ENCODE measurements at regions not wholly inside any gene's neighbourhood (a gene's known extent, or its start where the extent isn't known, plus 50 kb on each side); places are given as distances from the start of the nearest gene placed in this dataset.
A peak's percentile ranks its signal among the peaks of the same experiment; 100 is the strongest.
"Not testable (repeated sequence)": the region's sequence is repeated elsewhere in the genome, so short reads cannot be mapped to it uniquely, and the experiment has no call there.

DNA sequence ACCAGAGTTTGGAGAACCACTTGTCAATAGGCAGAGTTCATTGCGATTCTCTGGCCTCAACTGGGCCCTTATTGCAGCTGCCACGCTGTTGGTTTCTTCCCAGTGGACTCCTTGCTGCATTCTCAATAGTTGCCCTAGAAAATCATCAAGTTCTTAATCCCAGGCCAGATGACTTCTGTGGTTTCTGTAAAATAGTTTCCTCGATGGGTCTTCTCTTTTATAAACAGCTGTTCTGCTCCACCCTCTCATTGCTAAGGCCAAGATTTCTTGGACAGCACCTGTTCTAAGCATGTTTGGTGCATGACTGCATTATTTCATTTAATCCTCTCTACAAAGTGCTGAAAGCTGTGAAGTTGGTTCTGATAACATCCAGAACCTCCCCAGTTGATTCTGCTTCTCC lies 131.0 kb downstream of the BCL2L11 start:
- no peak for DNase-seq (ENCODE audit: low read depth)

DNA sequence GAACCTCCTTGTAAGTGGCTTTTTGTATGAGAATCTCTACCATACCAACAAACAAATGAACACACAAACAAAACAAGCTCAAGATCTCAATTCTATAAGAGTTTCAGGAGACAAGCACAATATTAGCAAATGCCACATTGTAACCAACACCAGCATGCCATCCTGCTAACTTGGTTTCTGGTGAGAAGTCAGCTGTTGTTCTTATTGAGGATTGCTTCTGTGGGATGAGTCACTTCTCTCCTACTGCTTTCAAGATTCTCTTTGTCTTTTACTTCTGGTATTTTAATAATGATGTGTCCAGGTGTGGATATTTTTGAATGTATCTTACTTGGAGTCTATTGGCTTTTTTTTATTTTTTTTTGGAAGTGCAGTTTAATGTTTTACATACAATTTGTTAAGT lies 131.7 kb downstream of the BCL2L11 start:
- peak; percentile 30 for DNase-seq (ENCODE audit: low read depth)

DNA sequence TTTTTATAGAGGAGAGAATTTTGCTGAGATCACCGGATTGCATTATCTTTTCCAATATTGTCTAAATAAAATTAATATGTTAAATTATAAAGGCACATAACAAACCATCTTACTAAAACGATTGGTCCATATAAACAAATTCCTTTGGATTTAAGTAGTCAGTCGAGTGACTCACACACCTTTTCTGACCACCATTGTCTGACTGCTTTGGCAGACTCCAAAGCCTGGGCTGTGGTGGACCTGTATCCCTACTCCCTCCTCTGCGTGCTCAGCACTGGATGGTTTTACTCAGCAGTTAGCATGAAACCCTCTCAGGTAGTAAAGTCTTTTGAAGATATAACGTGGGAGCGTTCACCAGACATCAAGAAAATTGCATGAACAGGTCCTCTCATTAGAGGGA lies 134.2 kb downstream of the BCL2L11 start:
- not testable (repeated sequence) for DNase-seq (ENCODE audit: low read depth)

DNA sequence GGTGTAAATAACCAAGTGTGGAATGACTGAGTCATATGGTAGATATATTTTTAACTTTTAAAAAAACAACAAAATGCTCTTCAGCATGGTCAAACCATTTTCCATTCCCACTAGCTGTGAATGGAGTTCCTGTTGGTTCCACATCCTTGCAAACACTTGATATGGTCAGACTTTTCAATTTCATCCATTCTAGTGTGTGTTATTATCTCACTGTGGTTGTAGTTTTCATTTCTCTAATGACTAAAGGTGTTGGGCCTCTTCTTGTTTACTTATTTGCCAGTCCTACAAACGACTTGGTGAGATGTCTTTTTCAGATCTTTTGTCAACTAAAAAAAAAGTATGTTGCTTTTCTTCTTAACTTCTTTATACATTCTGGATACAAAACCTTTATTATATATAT lies 135.9 kb downstream of the BCL2L11 start:
- not testable (repeated sequence) for DNase-seq (ENCODE audit: low read depth)

DNA sequence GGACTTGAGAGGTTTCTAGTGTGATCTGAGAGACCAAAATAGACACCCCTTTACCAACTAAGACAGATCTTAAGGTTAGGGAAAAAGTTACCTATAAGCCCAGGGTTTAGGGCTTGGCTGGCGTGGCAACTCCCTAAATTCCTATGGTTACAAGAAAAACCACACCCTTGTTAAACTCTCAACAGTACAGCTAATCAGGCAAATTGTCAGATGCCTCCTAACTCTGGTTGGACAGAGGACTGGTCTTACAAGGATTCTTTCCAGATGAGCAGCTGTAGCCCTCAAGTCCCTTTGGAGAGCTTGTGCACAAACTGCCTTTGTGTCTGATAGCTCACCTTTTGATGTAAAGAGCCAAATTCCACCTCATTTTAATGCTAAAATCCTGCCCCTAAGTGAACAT lies 136.9 kb downstream of the BCL2L11 start:
- not testable (repeated sequence) for DNase-seq (ENCODE audit: low read depth)

DNA sequence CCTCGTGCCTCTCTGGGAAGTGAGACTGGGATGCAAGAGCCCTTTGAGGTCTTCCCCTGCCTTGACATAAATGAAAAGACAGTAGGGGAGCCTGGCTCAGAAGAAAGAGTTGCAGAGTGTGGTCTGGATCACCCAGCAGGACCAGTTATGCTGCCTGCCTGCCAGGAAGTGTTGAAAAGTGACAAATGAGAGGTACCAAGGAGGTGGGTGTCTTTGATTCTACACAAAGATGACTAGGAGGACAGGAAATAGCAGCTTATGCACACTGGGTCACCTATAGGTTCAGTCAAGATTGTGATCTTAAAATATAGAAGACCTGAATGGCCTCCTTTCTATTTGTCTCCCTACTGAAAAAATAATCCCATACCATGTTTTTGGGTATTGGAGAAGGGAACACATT lies 137.6 kb downstream of the BCL2L11 start:
- not testable (repeated sequence) for DNase-seq (ENCODE audit: low read depth)

DNA sequence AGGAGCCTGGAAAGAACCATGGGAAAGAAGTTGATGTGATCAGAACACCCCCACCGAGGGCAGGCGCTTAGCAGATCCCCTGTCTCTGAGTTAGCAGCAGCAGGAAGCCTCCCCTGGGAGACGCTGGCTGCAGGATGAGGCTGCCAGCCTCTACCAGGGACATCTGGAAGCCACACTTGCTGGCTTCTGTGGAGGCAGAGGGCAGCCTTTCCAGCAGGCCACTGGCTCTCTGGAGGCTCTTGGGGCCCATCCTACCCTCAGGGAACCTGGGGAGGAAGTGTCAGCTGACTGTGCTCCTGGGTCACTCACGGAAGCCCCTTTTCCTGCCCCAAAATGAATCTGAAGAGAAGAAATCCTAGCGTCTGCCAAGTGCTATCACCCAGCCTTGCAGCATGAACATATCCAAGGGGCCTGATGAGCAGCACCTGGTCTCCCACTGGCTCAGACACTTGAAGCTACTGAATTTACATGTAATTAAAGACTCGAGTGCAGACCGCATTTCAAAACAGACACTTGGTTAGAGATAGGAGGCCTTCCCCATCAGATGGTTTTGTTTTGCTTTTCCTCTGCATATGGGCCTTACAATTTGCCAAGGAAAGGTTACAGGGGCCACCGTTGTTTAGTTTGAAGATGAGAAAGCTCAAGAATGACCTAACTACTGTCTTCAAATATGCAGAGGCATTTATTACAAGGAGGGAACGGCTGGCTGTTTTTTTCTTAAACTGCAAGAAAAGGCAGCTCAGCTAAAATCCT lies 142.1 kb downstream of the BCL2L11 start:
- not testable (repeated sequence) for DNase-seq (ENCODE audit: low read depth)

DNA sequence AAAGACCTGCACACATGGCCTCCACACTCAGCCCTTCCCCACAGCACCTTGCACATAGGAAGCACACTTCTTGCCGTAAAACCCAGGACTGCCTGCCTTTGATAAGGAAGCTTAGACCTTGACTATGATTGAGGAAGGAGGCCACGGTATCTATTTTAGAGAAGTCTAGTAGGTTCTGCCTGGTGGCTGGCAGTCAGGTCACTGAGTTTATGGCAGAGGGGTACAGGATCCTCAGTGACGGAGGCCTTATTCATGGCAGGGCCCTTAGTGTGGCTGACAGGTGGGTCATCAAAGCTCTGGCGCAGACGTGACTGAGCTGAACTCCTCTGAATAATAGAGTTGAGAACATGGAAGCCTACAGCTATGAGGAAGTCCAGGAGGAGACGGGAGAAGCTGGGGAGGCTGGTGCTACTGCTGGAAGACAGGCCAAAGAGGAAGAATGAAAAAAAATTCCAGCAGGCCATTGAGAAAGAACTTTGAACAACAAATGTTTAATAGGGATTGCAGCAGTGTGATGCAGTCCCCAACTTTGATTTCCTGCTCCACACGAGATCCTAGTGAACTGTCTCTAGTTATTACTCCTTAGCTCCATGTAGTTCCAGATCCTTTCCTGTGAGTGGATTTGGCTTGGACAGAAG lies 142.8 kb downstream of the BCL2L11 start:
- not testable (repeated sequence) for DNase-seq (ENCODE audit: low read depth)

DNA sequence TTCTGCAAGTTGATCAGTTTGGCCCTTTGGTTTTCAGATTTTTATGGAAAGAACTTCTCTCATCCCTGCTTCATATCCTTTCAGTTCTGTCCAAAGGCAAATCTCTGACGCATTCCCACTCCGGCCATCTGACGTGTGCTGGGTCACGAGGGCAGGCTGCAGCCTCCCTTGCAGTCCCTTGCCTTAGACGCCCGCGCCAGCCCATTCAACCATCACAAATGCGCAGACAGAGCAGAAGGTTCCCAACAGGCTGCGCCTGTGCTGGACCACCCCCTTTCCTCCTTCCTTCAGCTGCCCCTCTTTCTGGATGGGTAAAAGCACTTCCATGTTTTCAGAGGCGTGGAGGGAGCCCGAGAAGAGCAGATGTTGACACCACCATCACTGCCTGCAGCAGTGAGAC lies 144.2 kb downstream of the BCL2L11 start:
- not testable (repeated sequence) for DNase-seq (ENCODE audit: low read depth)

DNA sequence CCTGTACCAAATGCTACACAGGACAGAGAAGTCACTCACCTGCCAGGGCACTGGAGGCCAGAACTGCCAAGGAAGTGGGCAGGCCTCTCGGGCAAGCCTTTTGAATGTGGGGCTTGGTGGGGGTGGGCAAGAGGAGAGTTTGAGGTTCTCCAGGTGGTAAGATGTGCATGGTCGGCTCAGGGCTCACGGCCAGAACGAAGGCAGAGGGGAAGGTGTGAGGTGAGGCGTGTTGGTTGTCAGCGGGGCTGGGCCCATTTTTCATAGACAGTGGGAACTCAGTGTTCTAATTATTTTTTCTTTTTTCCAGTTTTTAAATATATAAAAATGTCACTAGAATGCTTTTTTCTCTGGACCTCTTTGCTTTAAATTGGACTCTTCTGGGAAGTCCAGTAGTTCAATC lies 145.8 kb downstream of the BCL2L11 start:
- DNase-seq (ENCODE audit: low read depth) = not testable (repeated sequence)

DNA sequence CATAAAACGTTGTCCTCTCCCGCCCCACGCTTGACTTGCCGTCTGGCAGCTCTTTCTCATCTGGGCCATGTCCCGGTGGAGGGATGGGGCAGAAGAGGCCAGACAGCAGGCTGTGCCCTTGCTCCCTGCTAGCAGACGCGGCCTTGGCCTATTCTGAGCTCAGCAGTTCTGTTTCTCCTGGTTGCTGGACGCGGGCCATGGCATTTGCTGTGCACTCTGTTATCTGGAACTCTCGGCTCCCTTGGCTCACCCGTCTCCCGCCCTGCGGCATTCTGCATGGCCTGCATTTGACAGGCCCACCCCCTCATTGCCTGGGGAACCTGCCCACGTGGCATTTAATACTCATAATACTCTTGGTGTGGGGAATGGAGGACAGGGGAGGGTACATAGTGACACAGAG lies 146.3 kb downstream of the BCL2L11 start:
- DNase-seq (ENCODE audit: low read depth) = not testable (repeated sequence)

DNA sequence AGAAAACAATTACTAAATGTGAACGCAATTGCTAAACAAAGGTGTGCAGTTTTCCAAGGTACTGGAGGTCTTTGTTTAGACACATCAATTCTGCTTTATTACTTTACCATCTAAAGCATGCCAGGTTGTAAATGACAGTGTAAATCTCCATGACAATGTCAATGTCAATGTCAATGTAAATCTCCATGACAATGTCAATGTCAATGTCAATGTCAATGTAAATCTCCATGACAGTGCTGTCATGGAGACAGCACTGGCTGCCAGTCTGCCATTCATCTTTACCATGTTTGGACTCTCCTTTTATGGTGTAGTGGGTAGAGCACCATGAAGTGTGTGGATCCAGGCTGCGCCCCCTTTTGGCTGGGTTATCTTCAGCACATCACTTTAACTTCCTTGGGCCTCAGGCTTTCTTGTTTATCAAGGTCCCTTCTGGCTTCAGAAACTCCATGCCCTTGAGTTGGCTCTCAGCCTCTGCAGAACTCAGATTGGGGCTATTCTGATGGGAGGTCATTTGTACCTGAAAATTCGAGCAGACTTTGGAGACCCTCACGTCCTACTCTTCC lies 149.1 kb downstream of the BCL2L11 start:
- DNase-seq (ENCODE audit: low read depth) = not testable (repeated sequence)

DNA sequence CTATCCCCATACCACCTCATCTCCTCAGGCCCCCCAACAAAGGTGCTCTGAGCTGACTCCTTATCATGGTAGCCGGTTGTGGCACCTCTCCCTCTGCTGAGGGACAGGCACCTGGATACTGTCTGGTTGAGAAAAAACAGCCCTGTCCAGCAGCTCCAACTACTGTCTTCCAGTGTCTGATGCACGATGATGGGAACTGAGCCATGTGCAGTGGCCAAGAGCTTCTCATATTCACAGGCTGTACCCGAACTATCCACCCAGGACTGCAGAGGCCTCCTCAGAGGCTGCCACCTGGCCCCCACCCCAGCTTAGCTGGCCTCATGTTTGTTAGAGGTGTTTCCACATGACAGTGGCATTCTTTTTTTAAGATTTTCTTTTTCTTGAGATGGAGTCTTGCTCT lies 149.9 kb downstream of the BCL2L11 start:
- not testable (repeated sequence) for DNase-seq (ENCODE audit: low read depth)

DNA sequence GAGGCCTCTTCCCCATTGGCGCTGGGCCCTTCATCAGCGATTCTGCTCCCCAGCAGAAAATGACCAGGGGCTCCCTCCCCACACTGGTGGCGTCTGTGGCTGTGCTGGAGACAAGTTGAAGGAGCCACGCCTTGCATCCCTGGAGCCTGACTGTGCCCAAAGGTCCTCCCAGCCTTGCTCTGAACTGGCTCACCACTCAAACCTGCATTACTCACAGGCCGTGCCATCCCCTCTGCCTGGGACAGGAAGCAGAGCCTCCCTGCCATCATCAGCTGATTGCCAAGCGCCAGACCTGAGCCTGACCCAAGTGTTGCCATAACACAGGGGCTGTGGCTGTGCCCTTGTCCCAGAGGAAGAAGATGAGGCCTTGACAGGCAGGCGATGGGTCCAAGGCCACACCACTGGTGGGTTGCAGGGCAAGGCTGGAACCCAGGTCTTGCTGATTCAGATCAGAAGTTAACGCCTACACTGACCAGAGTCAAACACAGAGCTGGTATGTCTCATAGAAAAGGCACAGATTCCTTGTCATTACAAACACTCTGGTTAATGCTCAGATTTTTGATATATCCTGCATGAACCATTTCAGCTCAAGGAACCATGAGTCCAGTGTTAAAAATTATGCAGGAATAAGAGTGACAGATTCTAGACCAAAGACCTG lies 151.1 kb downstream of the BCL2L11 start:
- not testable (repeated sequence) for DNase-seq (ENCODE audit: low read depth)

DNA sequence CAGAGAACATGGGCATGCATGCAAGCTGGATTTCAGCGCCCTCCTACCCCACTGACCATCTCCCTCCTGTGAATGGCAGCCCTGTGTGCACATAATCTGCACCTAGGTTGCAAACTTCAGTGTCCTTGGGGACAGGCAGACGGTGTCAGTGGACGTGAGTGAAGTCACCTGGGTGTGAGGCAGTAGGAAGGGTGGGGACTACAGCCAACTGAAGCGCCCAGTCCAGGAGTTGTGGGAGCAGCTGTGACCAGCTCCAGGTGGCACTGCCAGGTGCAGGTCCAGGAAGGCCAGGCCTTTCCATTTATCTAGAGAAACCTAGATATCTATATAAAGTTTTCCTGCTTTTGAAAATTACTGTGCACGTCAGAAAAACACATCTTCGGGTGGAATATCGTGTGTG lies 152.3 kb downstream of the BCL2L11 start:
- DNase-seq (ENCODE audit: low read depth) = not testable (repeated sequence)

DNA sequence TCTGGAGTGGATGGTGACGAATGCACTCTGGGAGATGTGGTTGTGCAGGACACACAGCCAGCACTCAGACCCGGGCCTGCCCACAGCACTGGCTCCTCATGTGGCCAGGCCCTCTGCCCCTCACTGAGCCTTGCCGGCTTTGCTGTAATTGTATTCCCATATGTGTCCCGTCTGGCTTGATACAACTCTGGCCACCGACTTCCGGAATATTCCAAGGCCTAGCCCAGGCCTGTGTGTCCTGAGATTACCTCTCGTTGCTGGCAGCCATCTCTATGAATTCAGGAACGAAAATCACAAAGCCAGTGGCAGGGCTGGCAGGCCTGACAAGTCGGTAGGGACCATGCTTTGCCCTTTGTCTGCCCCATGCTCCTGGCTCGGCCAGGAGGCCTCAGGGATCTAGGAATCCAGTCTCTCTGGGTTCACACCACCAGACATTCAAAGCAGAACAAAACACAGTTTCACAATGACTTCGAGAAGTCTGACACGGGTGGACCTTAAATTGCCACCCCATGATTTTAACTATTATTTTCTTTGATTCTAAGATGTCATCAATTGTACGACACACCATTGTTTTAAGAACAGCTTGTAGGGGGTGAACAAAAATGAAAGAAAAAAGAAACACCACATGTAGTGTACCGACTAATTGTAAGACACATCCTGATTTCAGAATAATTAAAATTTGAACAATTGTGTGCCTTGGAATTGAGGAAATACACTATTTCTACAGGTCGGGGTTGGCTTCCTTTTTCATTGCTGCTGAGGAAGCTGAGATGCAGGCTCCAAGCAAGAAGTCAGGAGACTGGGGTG lies 154.5 kb downstream of the BCL2L11 start:
- peak; percentile 51 for DNase-seq (ENCODE audit: low read depth)

DNA sequence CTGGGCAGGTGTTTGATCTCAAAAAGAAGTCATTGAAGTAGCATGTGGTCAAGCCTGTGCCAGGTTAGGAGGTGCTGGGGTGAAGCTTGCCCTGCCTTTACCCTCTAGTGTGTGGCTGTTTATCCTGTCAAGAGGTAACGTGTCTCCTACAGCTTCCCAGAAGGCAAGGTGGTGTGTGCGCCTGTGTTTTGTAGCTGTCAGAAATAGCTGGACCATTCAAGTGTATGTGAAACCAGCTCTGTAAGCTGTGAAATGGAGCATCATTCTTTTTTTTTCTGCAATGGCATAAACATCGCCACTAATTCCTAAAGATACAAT lies 155.1 kb downstream of the BCL2L11 start:
- DNase-seq (ENCODE audit: low read depth) = not testable (repeated sequence)

DNA sequence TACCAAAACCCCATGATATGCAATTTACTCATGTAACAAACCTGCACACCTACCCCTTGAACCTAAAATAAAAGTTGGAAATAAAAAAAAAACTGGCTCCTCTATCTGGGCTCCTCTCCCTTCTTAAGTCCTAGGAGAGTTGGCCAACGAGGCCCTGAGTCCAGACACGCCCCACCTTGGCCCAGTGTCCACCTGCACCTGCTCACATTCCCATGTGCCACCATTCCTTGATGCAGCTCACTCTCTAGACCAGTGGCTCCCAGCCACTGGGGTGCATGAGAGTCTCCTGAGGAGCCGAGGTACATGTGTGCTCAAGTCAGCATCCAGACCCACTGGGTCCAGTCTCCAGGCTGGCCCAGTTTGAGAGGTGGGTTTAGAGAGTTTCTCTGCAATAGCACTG lies 157.4 kb downstream of the BCL2L11 start:
- DNase-seq (ENCODE audit: low read depth) = not testable (repeated sequence)

DNA sequence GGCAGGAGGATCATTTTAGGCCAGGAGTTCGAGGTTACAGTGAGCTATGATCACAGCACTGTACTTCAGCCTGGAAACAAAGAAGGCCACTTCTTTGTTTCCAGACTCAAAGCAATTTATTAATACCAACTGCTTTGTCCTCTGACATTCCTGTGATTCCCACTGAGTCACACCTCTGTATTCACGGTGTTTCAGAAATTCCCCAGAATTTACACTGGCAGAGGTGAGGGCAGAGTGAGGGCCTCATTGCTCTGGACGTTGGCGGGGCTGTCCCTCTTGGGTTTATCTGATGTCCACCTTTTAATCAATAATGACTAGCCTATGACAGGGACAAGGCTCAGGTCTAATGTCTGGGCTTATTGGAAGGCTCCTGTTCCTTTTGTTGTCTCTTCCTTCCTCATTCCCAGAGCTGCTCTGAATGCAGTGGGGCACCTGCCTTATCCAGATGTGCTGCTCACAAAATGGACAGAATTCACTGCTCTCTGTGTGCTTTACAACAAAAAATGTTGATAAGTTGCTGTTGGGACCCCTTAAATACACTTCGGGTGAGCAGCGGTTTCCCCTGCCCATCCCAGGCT lies 160.1 kb downstream of the BCL2L11 start:
- DNase-seq (ENCODE audit: low read depth) = not testable (repeated sequence)

DNA sequence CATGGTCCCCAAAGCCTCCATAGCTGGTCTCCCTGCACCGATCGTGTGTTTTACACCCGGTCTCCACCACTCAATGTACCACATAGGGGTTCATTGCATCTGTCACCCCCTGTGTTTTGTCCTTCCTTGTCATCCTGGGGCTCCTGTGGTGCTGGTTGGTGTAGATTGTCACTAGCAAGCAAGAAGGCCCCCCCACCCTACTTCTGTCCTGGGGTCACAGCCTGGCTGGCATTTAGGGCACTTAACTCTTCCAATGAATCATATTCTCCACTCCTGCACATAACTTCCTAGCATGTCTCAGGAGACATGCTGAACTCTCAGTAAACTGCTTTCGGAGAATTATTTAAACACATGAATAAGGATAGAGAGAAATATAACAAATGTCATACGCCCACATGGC lies 161.4 kb downstream of the BCL2L11 start:
- not testable (repeated sequence) for DNase-seq (ENCODE audit: low read depth)
